GM21381 (cell line): ENCODE measurements at regions not wholly inside any gene's neighbourhood (a gene's known extent, or its start where the extent isn't known, plus 50 kb on each side); places are given as distances from the start of the nearest gene placed in this dataset.
"Not testable (repeated sequence)": the region's sequence is repeated elsewhere in the genome, so short reads cannot be mapped to it uniquely, and the experiment has no call there.

Experiments used
- ATAC-seq: cut with Tn5 transposase; IDR thresholded peaks from one replicate; pipeline ENCODE4 v1.9.1; 2021; ENCODE audit warnings: mild to moderate bottlenecking, moderate library complexity; ENCODE audit not compliant: unreplicated experiment

GRCh38 chr3:161599697-161600096 lies 103.1 kb downstream of the OTOL1 start:
- no peak for ATAC-seq

GRCh38 chr3:161600173-161600572 lies 103.6 kb downstream of the OTOL1 start:
- no peak for ATAC-seq

- no peak for ATAC-seq
Measured at GRCh38 chr3:161602475-161602874, 105.9 kb downstream of the OTOL1 start.

DNA sequence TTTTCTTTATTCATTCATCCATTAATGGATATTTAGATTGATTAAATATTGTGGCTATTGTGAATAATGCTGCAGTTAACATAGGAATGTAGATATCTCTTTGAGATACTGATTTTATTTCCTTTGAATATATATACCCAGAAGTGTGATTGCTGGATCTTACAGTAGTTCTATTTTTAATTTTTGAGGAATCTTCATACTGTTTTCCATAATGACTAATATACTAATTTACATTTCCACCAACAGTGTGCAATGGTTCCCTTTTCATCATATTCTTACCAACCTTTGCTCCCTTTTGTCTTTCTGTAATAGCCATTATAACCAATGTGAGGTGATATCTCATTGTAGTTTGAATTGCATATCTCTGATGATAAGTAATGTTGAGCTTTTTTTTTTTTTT lies 106.3 kb downstream of the OTOL1 start:
- ATAC-seq, result no peak

DNA sequence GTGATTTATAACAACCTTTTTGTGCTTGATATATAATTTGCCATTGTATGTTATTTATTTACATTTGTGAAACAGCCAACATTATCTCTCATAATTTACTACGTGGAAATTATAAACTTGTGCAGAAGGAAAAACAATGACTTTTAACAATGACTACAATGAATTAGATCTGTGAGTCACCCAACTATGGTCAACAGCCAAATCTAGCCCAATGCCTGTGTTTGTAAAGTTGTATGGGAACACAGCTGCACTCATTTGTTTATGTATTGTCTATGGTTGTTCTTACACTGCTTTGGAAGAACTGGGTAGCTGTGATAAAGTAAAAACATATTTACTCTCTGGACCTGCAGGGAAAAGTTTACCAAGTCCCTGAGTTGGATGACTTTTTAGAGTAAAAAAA lies 110.4 kb downstream of the OTOL1 start:
- no peak for ATAC-seq

DNA sequence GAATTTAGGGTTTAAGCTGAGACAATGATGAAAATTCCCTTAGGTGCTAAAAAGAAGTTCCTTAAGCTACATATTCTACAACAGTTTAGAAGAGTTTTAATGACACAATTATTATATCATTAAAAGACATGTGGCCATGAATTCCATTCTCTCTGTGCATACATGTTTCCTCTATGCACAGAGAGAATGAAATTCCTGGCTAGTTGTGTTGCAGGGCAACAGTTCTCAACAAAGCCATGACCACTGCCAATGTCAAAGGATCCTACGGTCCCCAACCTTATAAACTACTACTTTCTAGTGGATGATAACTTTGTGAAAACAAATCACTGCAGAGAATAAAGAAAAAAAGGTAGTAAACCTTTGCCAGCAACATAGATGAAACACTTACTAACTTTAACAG lies 122.7 kb downstream of the OTOL1 start:
- ATAC-seq, result no peak

DNA sequence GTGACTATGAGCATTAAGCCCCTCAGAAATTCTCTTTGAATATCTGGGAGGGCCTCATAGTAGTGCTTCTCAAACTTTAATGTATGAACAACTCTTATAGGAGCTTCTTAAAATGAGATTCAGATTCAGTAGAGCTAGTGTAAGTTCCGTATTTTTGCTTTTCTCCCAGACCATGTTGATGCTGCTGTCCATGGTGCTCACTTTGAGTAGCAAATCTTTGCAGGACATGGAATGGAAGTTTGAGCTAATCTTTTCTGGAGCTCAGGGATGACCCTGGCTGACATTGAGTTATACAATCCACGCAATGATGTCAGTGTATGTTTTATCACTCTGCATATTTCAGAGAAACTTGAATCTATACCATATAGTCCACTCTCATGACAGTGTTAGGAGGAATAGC lies 134.2 kb downstream of the OTOL1 start:
- no peak for ATAC-seq

DNA sequence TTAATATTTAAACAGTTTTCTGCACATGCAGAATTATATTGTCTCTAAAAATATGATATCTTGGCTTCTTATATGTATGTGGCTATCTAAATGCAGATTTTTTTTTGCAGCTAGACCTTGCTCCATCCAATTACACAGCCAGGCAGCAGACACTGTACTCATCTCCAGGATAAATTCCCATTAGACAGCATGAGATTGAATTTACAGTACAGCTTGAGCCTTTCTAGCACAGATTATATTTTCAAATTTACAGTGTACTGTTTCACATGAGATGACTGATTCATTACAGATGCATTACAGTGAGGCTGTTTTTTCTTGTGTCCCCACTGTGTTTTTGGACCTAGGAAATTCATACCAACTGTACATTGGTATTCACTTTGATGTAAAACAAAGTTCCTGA lies 134.9 kb downstream of the OTOL1 start:
- no peak for ATAC-seq

DNA sequence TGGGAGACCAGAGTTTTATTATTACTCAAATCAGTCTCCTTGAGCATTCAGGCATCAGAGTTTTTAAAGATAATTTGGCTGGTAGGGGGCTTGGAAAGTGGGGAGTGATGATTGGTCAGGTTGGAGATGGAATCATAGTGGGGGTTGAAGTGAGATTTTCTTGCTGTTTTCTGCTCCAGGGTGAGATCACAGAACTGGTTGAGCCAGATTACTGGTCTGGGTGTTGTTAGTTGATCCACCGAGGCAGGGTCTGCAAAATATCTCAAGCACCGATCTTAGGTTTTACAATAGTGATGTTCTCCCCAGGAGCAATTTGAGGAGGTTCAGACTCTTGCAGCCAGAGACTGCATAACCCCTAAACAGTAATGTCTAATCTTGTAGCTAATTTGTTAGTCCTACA lies 141.0 kb downstream of the OTOL1 start:
- ATAC-seq, result no peak

DNA sequence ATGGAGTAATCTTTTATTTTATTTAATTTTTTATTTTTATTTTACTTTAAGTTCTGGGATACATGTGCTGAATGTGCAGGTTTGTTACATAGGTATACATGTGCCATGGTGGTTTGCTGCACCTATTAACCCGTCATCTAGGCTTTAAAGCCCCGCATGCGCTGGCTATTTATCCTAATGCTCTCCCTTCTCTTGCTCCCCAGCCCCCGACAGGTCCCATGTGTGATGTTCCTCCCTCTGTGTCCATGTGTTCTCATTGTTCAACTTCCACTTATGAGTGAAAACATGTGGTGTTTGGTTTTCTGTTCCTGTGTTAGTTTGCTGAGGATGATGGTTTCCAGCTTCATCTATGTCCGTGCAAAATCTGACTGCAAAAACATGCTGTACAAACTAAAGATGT lies 142.5 kb downstream of the OTOL1 start:
- not testable (repeated sequence) for ATAC-seq

DNA sequence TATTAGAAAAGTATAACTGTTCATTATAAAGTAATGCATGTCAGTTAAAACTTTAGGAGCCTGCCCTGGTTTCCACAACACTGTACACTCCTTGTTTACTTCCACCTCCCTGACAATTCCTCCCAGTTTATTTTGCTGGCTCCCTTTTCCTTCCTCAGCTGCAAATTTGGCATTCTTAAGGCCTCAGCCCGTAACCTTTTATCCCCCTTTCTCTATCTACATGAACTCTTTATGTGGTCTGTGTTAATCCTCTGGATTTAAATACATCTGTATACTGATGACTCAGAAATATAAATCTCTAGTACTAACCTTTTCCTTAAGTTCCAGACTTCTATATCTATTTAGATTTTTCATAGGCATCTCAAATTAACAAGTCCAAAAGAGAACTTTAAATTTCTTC lies 143.6 kb downstream of the OTOL1 start:
- no peak for ATAC-seq

GRCh38 chr3:161641287-161641686 lies 144.7 kb downstream of the OTOL1 start:
- no peak for ATAC-seq

DNA sequence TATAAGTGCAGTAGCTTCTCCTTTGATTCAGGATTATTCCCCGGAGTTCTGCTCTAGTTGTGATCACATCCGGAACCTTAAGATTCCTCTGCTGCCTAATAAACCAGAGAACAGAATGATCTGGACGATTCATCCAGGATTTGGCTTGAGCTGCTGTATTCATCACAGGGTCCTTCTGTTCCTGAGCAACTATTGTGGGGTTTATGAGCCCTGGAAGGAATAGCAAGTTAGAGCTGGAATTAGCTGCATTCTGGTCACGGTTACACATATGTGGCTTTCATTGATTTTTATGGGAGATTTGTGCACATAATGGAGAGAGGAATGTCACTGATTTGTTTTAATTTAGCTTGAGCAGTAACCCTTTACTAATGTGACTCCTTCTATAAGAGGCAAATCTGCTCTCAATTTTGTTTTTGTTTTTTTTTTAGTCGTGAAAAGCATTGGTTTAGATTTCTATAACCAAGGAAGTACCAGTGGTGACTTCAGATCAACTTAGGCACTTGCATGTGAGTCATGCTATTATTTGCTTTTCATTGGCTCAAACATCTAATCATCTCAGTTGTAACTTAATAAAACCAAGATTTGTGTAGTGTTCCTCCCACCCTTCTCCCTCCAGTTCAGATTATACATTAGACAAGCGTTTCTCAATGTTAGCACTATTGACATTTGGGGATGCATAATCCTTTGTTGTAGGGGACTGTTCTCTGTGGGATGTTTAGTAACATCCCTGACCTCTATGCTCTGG lies 148.5 kb downstream of the OTOL1 start:
- ATAC-seq, result no peak

- ATAC-seq, result no peak
Measured at GRCh38 chr3:161647936-161648470, 151.4 kb downstream of the OTOL1 start.

- no peak for ATAC-seq
Measured at GRCh38 chr3:161649900-161650484, 153.4 kb downstream of the OTOL1 start.

- no peak for ATAC-seq
Measured at GRCh38 chr3:161657786-161658185, 161.2 kb downstream of the OTOL1 start.

GRCh38 chr3:161671141-161671540 lies 174.5 kb downstream of the OTOL1 start:
- no peak for ATAC-seq

- ATAC-seq, result no peak
Measured at GRCh38 chr3:161672478-161672877, 175.9 kb downstream of the OTOL1 start.

DNA sequence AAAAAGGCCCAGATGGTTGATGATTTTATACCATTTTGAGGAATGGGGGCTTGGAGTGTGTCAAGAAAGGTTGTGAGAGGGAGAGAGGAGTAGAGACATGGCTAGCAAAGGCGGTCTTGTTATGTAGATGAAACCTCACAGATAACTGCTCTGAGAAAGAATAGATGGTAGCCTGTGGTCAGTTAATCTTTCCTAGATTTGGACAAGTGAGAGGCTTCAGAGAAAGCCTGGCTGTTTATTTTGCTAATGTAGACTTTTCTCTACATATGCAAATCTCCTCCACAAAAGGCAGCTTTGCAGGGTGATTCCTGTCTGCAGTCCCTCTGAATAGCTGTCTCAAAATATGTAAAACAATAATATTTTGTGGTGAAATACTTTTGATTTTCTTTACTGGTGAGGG lies 177.3 kb downstream of the OTOL1 start:
- ATAC-seq, result no peak

GRCh38 chr3:161674402-161674801 lies 177.8 kb downstream of the OTOL1 start:
- no peak for ATAC-seq

- not testable (repeated sequence) for ATAC-seq
Measured at GRCh38 chr3:161681831-161682230, 185.2 kb downstream of the OTOL1 start.

- ATAC-seq, result no peak
Measured at GRCh38 chr3:161682715-161683114, 186.1 kb downstream of the OTOL1 start.
